ENCODE measurements at regions not wholly inside any gene's neighbourhood (a gene's known extent, or its start where the extent isn't known, plus 50 kb on each side); places are given as distances from the start of the nearest gene placed in this dataset.

- H3K4me2 ChIP-seq, result no peak overlapping the region
- H3K27me3 ChIP-seq, result no peaks in the 10 kb centered on the region
- H2AFZ ChIP-seq, result no peak overlapping the region
- no peaks in the 10 kb centered on the region for H3K79me2 ChIP-seq
- TF ChIP-seq EZH2phosphoT487 (IDR thresholded peaks at IDR 0.05; ENCODE audit: low read depth, severe bottlenecking, unreplicated experiment) (no peak), EZH2 (IDR thresholded peaks at IDR 0.05; ENCODE audit: borderline replicate concordance) (no peak), CTCF (IDR thresholded peaks at IDR 0.05; ENCODE audit: poor library complexity) (no peak)
- no peaks in the 10 kb centered on the region for H3K9me3 ChIP-seq (ENCODE audit: low read depth)
- H4K20me1 ChIP-seq (ENCODE audit: insufficient read depth, poor library complexity, severe bottlenecking), result no peaks in the 10 kb centered on the region
- H3K36me3 ChIP-seq (replicated peaks; ENCODE audit: insufficient read depth, low read depth), result no peaks in the 10 kb centered on the region
- H3K4me1 ChIP-seq (ENCODE audit: insufficient read depth), result no peaks in the 10 kb centered on the region
- no peak for DNase-seq (ENCODE audit: low spot score)
- 95% methylated on average over 2 of the region's 2 CpGs for WGBS (ENCODE audit: low lambda C conversion rate, missing lambda C conversion rate)
- no peak overlapping the region for H3K27ac ChIP-seq
- H3K4me3 ChIP-seq, result no peak overlapping the region
- H3K9me2 ChIP-seq (replicated peaks; ENCODE audit: insufficient read depth), result no peaks in the 10 kb centered on the region
Observed at GRCh38 chr5:88956416-88956815, 73.4 kb upstream of the MEF2C start.

DNA sequence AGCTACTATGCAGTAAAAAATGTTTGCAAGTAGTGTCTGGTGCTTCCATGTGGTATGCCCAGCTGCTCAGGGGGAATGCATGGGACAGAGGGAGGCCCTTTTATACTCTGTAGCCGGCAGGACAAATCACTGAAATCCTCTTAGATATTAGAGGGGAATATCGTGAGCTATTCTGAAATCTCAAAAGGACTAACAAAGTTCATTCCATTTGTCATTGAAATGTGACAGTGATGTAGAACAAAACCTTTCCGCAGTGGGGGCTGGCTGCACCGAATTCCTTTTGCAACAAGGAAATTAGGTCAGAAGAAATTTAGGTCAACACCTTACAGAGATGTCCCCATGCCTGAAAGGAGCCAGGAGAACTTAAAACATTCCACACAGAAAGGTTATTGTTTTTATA lies 72.4 kb upstream of the MEF2C start:
- H3K27ac ChIP-seq, result no peak overlapping the region
- 78% methylated on average over 4 of the region's 4 CpGs for WGBS (ENCODE audit: low lambda C conversion rate, missing lambda C conversion rate)
- H3K4me2 ChIP-seq, result no peak overlapping the region

GRCh38 chr5:88954511-88954910 lies 71.5 kb upstream of the MEF2C start:
- Histone ChIP-seq H3K79me2 (no peaks in the 10 kb centered on the region), H2AFZ (no peak overlapping the region), H3K36me3 (replicated peaks; ENCODE audit: insufficient read depth, low read depth) (no peaks in the 10 kb centered on the region), H3K27me3 (no peaks in the 10 kb centered on the region), H3K9me2 (replicated peaks; ENCODE audit: insufficient read depth) (no peaks in the 10 kb centered on the region), H3K4me1 (ENCODE audit: insufficient read depth) (no peaks in the 10 kb centered on the region), H4K20me1 (ENCODE audit: insufficient read depth, poor library complexity, severe bottlenecking) (no peaks in the 10 kb centered on the region), H3K27ac (no peak overlapping the region), H3K4me2 (no peak overlapping the region), H3K4me3 (no peak overlapping the region), H3K9me3 (ENCODE audit: low read depth) (no peaks in the 10 kb centered on the region)
- TF ChIP-seq CTCF (IDR thresholded peaks at IDR 0.05; ENCODE audit: poor library complexity) (no peak), EZH2phosphoT487 (IDR thresholded peaks at IDR 0.05; ENCODE audit: low read depth, severe bottlenecking, unreplicated experiment) (no peak), EZH2 (IDR thresholded peaks at IDR 0.05; ENCODE audit: borderline replicate concordance) (no peak)
- WGBS (ENCODE audit: low lambda C conversion rate, missing lambda C conversion rate), result 85% methylated on average over 3 of the region's 3 CpGs
- no peak for DNase-seq (ENCODE audit: low spot score)

More for the DNA sequence above, 72.4 kb upstream of the MEF2C start:
- H4K20me1 ChIP-seq (ENCODE audit: insufficient read depth, poor library complexity, severe bottlenecking), result no peaks in the 10 kb centered on the region
- DNase-seq (ENCODE audit: low spot score), result no peak
- H3K4me1 ChIP-seq (ENCODE audit: insufficient read depth), result no peaks in the 10 kb centered on the region
- H3K9me3 ChIP-seq (ENCODE audit: low read depth), result no peaks in the 10 kb centered on the region
- H3K36me3 ChIP-seq (replicated peaks; ENCODE audit: insufficient read depth, low read depth), result no peaks in the 10 kb centered on the region
- H3K9me2 ChIP-seq (replicated peaks; ENCODE audit: insufficient read depth), result no peaks in the 10 kb centered on the region
- no peak overlapping the region for H2AFZ ChIP-seq
- H3K4me3 ChIP-seq, result no peak overlapping the region
- H3K79me2 ChIP-seq, result no peaks in the 10 kb centered on the region
- TF ChIP-seq EZH2 (IDR thresholded peaks at IDR 0.05; ENCODE audit: borderline replicate concordance) (no peak), EZH2phosphoT487 (IDR thresholded peaks at IDR 0.05; ENCODE audit: low read depth, severe bottlenecking, unreplicated experiment) (no peak), CTCF (IDR thresholded peaks at IDR 0.05; ENCODE audit: poor library complexity) (no peak)
- no peaks in the 10 kb centered on the region for H3K27me3 ChIP-seq
